ENCODE measurements at regions not wholly inside any gene's neighbourhood (a gene's known extent, or its start where the extent isn't known, plus 50 kb on each side); places are given as distances from the start of the nearest gene placed in this dataset.

GRCh38 chr1:98104289-98104688 lies 183.5 kb upstream of the DPYD start:
- Histone ChIP-seq H3K36me3 (ENCODE audit: control insufficient read depth, insufficient read depth, low read length) (no peaks in the 10 kb centered on the region), H3K27me3 (ENCODE audit: control insufficient read depth, insufficient read depth, low read length) (no peaks in the 10 kb centered on the region), H3K4me1 (ENCODE audit: control insufficient read depth, insufficient read depth, low read length) (no peaks in the 10 kb centered on the region), H3K9ac (ENCODE audit: low read length) (no peak overlapping the region), H3K27ac (ENCODE audit: low read depth, low read length) (no peak overlapping the region), H3K4me3 (ENCODE audit: low read length) (no peak overlapping the region)

GRCh38 chr1:98103617-98104285 lies 182.9 kb upstream of the DPYD start:
- no peak overlapping the region for H3K9ac ChIP-seq (ENCODE audit: low read length)
- no peaks in the 10 kb centered on the region for H3K4me1 ChIP-seq (ENCODE audit: control insufficient read depth, insufficient read depth, low read length)
- no peaks in the 10 kb centered on the region for H3K36me3 ChIP-seq (ENCODE audit: control insufficient read depth, insufficient read depth, low read length)
- H3K27me3 ChIP-seq (ENCODE audit: control insufficient read depth, insufficient read depth, low read length), result no peaks in the 10 kb centered on the region
- H3K4me3 ChIP-seq (ENCODE audit: low read length), result no peak overlapping the region
- no peak overlapping the region for H3K27ac ChIP-seq (ENCODE audit: low read depth, low read length)

GRCh38 chr1:98102345-98103030 lies 181.7 kb upstream of the DPYD start:
- H3K27ac ChIP-seq (ENCODE audit: low read depth, low read length), result no peak overlapping the region
- no peak overlapping the region for H3K9ac ChIP-seq (ENCODE audit: low read length)
- H3K36me3 ChIP-seq (ENCODE audit: control insufficient read depth, insufficient read depth, low read length), result no peaks in the 10 kb centered on the region
- no peaks in the 10 kb centered on the region for H3K4me1 ChIP-seq (ENCODE audit: control insufficient read depth, insufficient read depth, low read length)
- no peak overlapping the region for H3K4me3 ChIP-seq (ENCODE audit: low read length)
- H3K27me3 ChIP-seq (ENCODE audit: control insufficient read depth, insufficient read depth, low read length), result no peaks in the 10 kb centered on the region

GRCh38 chr1:98101364-98101763 lies 180.5 kb upstream of the DPYD start:
- Histone ChIP-seq H3K9ac (ENCODE audit: low read length) (no peak overlapping the region), H3K4me3 (ENCODE audit: low read length) (no peak overlapping the region), H3K36me3 (ENCODE audit: control insufficient read depth, insufficient read depth, low read length) (no peaks in the 10 kb centered on the region), H3K27ac (ENCODE audit: low read depth, low read length) (no peak overlapping the region), H3K27me3 (ENCODE audit: control insufficient read depth, insufficient read depth, low read length) (no peaks in the 10 kb centered on the region), H3K4me1 (ENCODE audit: control insufficient read depth, insufficient read depth, low read length) (no peaks in the 10 kb centered on the region)

GRCh38 chr1:98099501-98099900 lies 178.7 kb upstream of the DPYD start:
- H3K4me3 ChIP-seq (ENCODE audit: low read length), result no peak overlapping the region
- H3K36me3 ChIP-seq (ENCODE audit: control insufficient read depth, insufficient read depth, low read length), result no peaks in the 10 kb centered on the region
- no peaks in the 10 kb centered on the region for H3K4me1 ChIP-seq (ENCODE audit: control insufficient read depth, insufficient read depth, low read length)

GRCh38 chr1:98098473-98098872 lies 177.6 kb upstream of the DPYD start:
- Histone ChIP-seq H3K27me3 (ENCODE audit: control insufficient read depth, insufficient read depth, low read length) (no peaks in the 10 kb centered on the region), H3K36me3 (ENCODE audit: control insufficient read depth, insufficient read depth, low read length) (no peaks in the 10 kb centered on the region), H3K9ac (ENCODE audit: low read length) (no peak overlapping the region), H3K27ac (ENCODE audit: low read depth, low read length) (no peak overlapping the region), H3K4me1 (ENCODE audit: control insufficient read depth, insufficient read depth, low read length) (no peaks in the 10 kb centered on the region), H3K4me3 (ENCODE audit: low read length) (no peak overlapping the region)

More at GRCh38 chr1:98099501-98099900, 178.7 kb upstream of the DPYD start:
- H3K27me3 ChIP-seq (ENCODE audit: control insufficient read depth, insufficient read depth, low read length), result no peaks in the 10 kb centered on the region
- H3K27ac ChIP-seq (ENCODE audit: low read depth, low read length), result no peak overlapping the region
- no peak overlapping the region for H3K9ac ChIP-seq (ENCODE audit: low read length)

- no peak overlapping the region for H3K4me3 ChIP-seq (ENCODE audit: low read length)
- H3K27ac ChIP-seq (ENCODE audit: low read depth, low read length), result no peak overlapping the region
- no peaks in the 10 kb centered on the region for H3K4me1 ChIP-seq (ENCODE audit: control insufficient read depth, insufficient read depth, low read length)
- H3K36me3 ChIP-seq (ENCODE audit: control insufficient read depth, insufficient read depth, low read length), result no peaks in the 10 kb centered on the region
- no peak overlapping the region for H3K9ac ChIP-seq (ENCODE audit: low read length)
- no peaks in the 10 kb centered on the region for H3K27me3 ChIP-seq (ENCODE audit: control insufficient read depth, insufficient read depth, low read length)
Measured at GRCh38 chr1:98090351-98090750, 169.5 kb upstream of the DPYD start.

GRCh38 chr1:98088381-98088780 lies 167.5 kb upstream of the DPYD start:
- H3K27me3 ChIP-seq (ENCODE audit: control insufficient read depth, insufficient read depth, low read length), result no peaks in the 10 kb centered on the region
- no peaks in the 10 kb centered on the region for H3K36me3 ChIP-seq (ENCODE audit: control insufficient read depth, insufficient read depth, low read length)
- no peak overlapping the region for H3K27ac ChIP-seq (ENCODE audit: low read depth, low read length)
- no peak overlapping the region for H3K9ac ChIP-seq (ENCODE audit: low read length)
- no peak overlapping the region for H3K4me3 ChIP-seq (ENCODE audit: low read length)
- H3K4me1 ChIP-seq (ENCODE audit: control insufficient read depth, insufficient read depth, low read length), result no peaks in the 10 kb centered on the region

- Histone ChIP-seq H3K27me3 (ENCODE audit: control insufficient read depth, insufficient read depth, low read length) (no peaks in the 10 kb centered on the region), H3K27ac (ENCODE audit: low read depth, low read length) (no peak overlapping the region), H3K4me1 (ENCODE audit: control insufficient read depth, insufficient read depth, low read length) (no peaks in the 10 kb centered on the region), H3K4me3 (ENCODE audit: low read length) (no peak overlapping the region), H3K9ac (ENCODE audit: low read length) (no peak overlapping the region), H3K36me3 (ENCODE audit: control insufficient read depth, insufficient read depth, low read length) (no peaks in the 10 kb centered on the region)
Measured at GRCh38 chr1:98086796-98087441, 166.1 kb upstream of the DPYD start.

GRCh38 chr1:98086156-98086555 lies 165.3 kb upstream of the DPYD start:
- H3K4me3 ChIP-seq (ENCODE audit: low read length), result no peak overlapping the region
- H3K27me3 ChIP-seq (ENCODE audit: control insufficient read depth, insufficient read depth, low read length), result no peaks in the 10 kb centered on the region
- no peak overlapping the region for H3K27ac ChIP-seq (ENCODE audit: low read depth, low read length)
- no peak overlapping the region for H3K9ac ChIP-seq (ENCODE audit: low read length)
- H3K36me3 ChIP-seq (ENCODE audit: control insufficient read depth, insufficient read depth, low read length), result no peaks in the 10 kb centered on the region
- H3K4me1 ChIP-seq (ENCODE audit: control insufficient read depth, insufficient read depth, low read length), result no peaks in the 10 kb centered on the region

GRCh38 chr1:98084188-98084587 lies 163.4 kb upstream of the DPYD start:
- Histone ChIP-seq H3K4me3 (ENCODE audit: low read length) (no peak overlapping the region), H3K9ac (ENCODE audit: low read length) (no peak overlapping the region), H3K27ac (ENCODE audit: low read depth, low read length) (no peak overlapping the region), H3K27me3 (ENCODE audit: control insufficient read depth, insufficient read depth, low read length) (no peaks in the 10 kb centered on the region), H3K4me1 (ENCODE audit: control insufficient read depth, insufficient read depth, low read length) (no peaks in the 10 kb centered on the region), H3K36me3 (ENCODE audit: control insufficient read depth, insufficient read depth, low read length) (no peaks in the 10 kb centered on the region)

GRCh38 chr1:98081944-98082343 lies 161.1 kb upstream of the DPYD start:
- Histone ChIP-seq H3K27me3 (ENCODE audit: control insufficient read depth, insufficient read depth, low read length) (no peaks in the 10 kb centered on the region), H3K27ac (ENCODE audit: low read depth, low read length) (no peak overlapping the region), H3K4me3 (ENCODE audit: low read length) (no peak overlapping the region), H3K9ac (ENCODE audit: low read length) (no peak overlapping the region), H3K36me3 (ENCODE audit: control insufficient read depth, insufficient read depth, low read length) (no peaks in the 10 kb centered on the region), H3K4me1 (ENCODE audit: control insufficient read depth, insufficient read depth, low read length) (no peaks in the 10 kb centered on the region)
